Right atrium auricular region (tissue), 2 donors: ENCODE measurements at regions not wholly inside any gene's neighbourhood (a gene's known extent, or its start where the extent isn't known, plus 50 kb on each side); places are given as distances from the start of the nearest gene placed in this dataset.

Experiments used
- DNase-seq: peaks from one replicate; pipeline ENCODE4 v3.0.0-alpha.2; 2019; ENCODE audit warnings: low spot score
- H3K27ac ChIP-seq, 2 donors: fragments of 200-600 bp; sonication (generic); 1 replicate in 1 of 2; 2 replicates in 1 of 2; pipeline ENCODE4 v1.5.1; 2016 to 2019
- H3K27me3 ChIP-seq, 2 donors: fragments of 200-600 bp; sonication (generic); one replicate each; pipeline versions ENCODE4 v1.5.1 to v1.6.0; 2017 to 2019
- H3K36me3 ChIP-seq: fragments of 200-600 bp; sonication (generic); one replicate; pipeline ENCODE4 v1.5.1; 2016
- H3K4me1 ChIP-seq, 2 donors: fragments of 200-600 bp; sonication (generic); one replicate each; pipeline versions ENCODE4 v1.5.1 to v1.6.0; 2017 to 2019
- H3K4me3 ChIP-seq, 2 donors: fragments of 200-600 bp; sonication (generic); 1 replicate in 1 of 2; 2 replicates in 1 of 2; pipeline ENCODE4 v1.5.1; 2017 to 2019; ENCODE audit warnings: mild to moderate bottlenecking in 1 of 2, moderate library complexity in 1 of 2
- H3K9me3 ChIP-seq, 2 donors: fragments of 200-600 bp; sonication (generic); one replicate each; pipeline ENCODE4 v1.5.1; 2019
- CTCF ChIP-seq, 2 donors: fragments of 200-600 bp; sonication (generic); IDR thresholded peaks; one replicate each; pipeline ENCODE4 v1.5.1; 2019; ENCODE audit warnings: antibody characterized with exemption in 2 of 2

GRCh38 chr14:25120261-25120660 is 70.3 kb upstream of the STXBP6 start:
- Histone ChIP-seq H3K4me3 (no peak overlapping the region), H3K4me1 (peaks cover 0 to 34% of the 10 kb centered on the region in 2 donors), H3K27me3 (no peaks in the 10 kb centered on the region), H3K9me3 (no peaks in the 10 kb centered on the region), H3K36me3 (no peaks in the 10 kb centered on the region), H3K27ac (peak overlapping the region in 1 of 2 donors; percentile 1)
- no peak for TF ChIP-seq CTCF (IDR thresholded peaks at IDR 0.05)
- no peak for DNase-seq

- H3K36me3 ChIP-seq: no peaks in the 10 kb centered on the region
- no peak for DNase-seq
- no peak overlapping the region for H3K4me3 ChIP-seq
- H3K9me3 ChIP-seq: no peaks in the 10 kb centered on the region
- H3K4me1 ChIP-seq: peaks cover 0 to 34% of the 10 kb centered on the region in 2 donors
- H3K27me3 ChIP-seq: no peaks in the 10 kb centered on the region
- H3K27ac ChIP-seq: peak overlapping the region in 1 of 2 donors; percentile 1
- no peak for TF ChIP-seq CTCF (IDR thresholded peaks at IDR 0.05)
Observed at GRCh38 chr14:25118671-25119070, 68.7 kb upstream of the STXBP6 start.

- Histone ChIP-seq H3K27me3 (no peaks in the 10 kb centered on the region), H3K36me3 (no peaks in the 10 kb centered on the region), H3K4me1 (peaks cover 0 to 27% of the 10 kb centered on the region in 2 donors), H3K27ac (peak overlapping the region in 1 of 2 donors; percentile 8), H3K4me3 (no peak overlapping the region), H3K9me3 (no peaks in the 10 kb centered on the region)
- TF ChIP-seq CTCF (IDR thresholded peaks at IDR 0.05): no peak
- DNase-seq: no peak
Observed at GRCh38 chr14:25117342-25117741, 67.4 kb upstream of the STXBP6 start.

- no peak overlapping the region for H3K4me3 ChIP-seq
- no peaks in the 10 kb centered on the region for H3K9me3 ChIP-seq
- no peak for TF ChIP-seq CTCF (IDR thresholded peaks at IDR 0.05)
- no peaks in the 10 kb centered on the region for H3K27me3 ChIP-seq
- H3K36me3 ChIP-seq: no peaks in the 10 kb centered on the region
- no peak for DNase-seq
- H3K27ac ChIP-seq: no peak overlapping the region
- peaks cover 0 to 20% of the 10 kb centered on the region in 2 donors for H3K4me1 ChIP-seq
Observed at GRCh38 chr14:25116607-25117006, 66.7 kb upstream of the STXBP6 start.

- Histone ChIP-seq H3K36me3 (no peaks in the 10 kb centered on the region), H3K27me3 (no peaks in the 10 kb centered on the region), H3K4me3 (no peak overlapping the region), H3K9me3 (no peaks in the 10 kb centered on the region), H3K27ac (peak overlapping the region in 1 of 2 donors; percentile 84), H3K4me1 (peaks cover 0 to 27% of the 10 kb centered on the region in 2 donors)
- no peak for TF ChIP-seq CTCF (IDR thresholded peaks at IDR 0.05)
- DNase-seq: no peak
Observed at GRCh38 chr14:25113394-25113793, 63.4 kb upstream of the STXBP6 start.

- peak overlapping the region; percentile 24 to 27 for H3K4me3 ChIP-seq
- peak; percentile 77 for DNase-seq
- no peaks in the 10 kb centered on the region for H3K9me3 ChIP-seq
- no peaks in the 10 kb centered on the region for H3K27me3 ChIP-seq
- peaks cover 0 to 20% of the 10 kb centered on the region in 2 donors for H3K4me1 ChIP-seq
- H3K27ac ChIP-seq: peak overlapping the region; percentile 54 to 84
- no peak for TF ChIP-seq CTCF (IDR thresholded peaks at IDR 0.05)
- no peaks in the 10 kb centered on the region for H3K36me3 ChIP-seq
Observed at GRCh38 chr14:25111061-25111601, 61.2 kb upstream of the STXBP6 start.
